WTC11 (cell line): ENCODE measurements at regions not wholly inside any gene's neighbourhood (a gene's known extent, or its start where the extent isn't known, plus 50 kb on each side); places are given as distances from the start of the nearest gene placed in this dataset.

Experiments used
- CREM ChIP-seq: sonication (generic); formaldehyde crosslinking; IDR thresholded peaks from 2 replicates; pipeline ENCODE4 v1.8.1; 2022; ENCODE audit warnings: mild to moderate bottlenecking, missing genetic modification reagents, moderate library complexity
- ESRRA ChIP-seq: sonication (generic); formaldehyde crosslinking; IDR thresholded peaks from 2 replicates; pipeline ENCODE4 v1.8.1; 2022; ENCODE audit warnings: mild to moderate bottlenecking, missing genetic modification reagents, borderline replicate concordance
- ETV6 ChIP-seq: sonication (generic); formaldehyde crosslinking; IDR thresholded peaks from 2 replicates; pipeline ENCODE4 v1.8.1; 2022; ENCODE audit warnings: mild to moderate bottlenecking, missing genetic modification reagents
- JUN ChIP-seq: sonication (generic); formaldehyde crosslinking; IDR thresholded peaks from 2 replicates; pipeline ENCODE4 v1.8.0; 2023; ENCODE audit warnings: mild to moderate bottlenecking, missing genetic modification reagents
- NR2C2 ChIP-seq: sonication (generic); formaldehyde crosslinking; IDR thresholded peaks from 2 replicates; pipeline ENCODE4 v1.8.0; 2022; ENCODE audit warnings: mild to moderate bottlenecking, missing genetic modification reagents
- NR3C1 ChIP-seq: sonication (generic); formaldehyde crosslinking; conservative IDR thresholded peaks from 2 replicates; pipeline ENCODE4 v1.8.1; 2023; ENCODE audit warnings: low read depth, mild to moderate bottlenecking, missing genetic modification reagents
- SOX15 ChIP-seq: fragments of 250-450 bp; sonication (Bioruptor Pico); IDR thresholded peaks from 2 replicates; pipeline ENCODE4 v1.9.0; 2021; ENCODE audit warnings: mild to moderate bottlenecking
- ZNF138 ChIP-seq: sonication (generic); formaldehyde crosslinking; conservative IDR thresholded peaks from 2 replicates; pipeline ENCODE4 v1.8.1; 2022; ENCODE audit warnings: mild to moderate bottlenecking, moderate library complexity, missing genetic modification reagents
- ZNF396 ChIP-seq: fragments of 250-450 bp; sonication (Bioruptor Pico); IDR thresholded peaks from 2 replicates; pipeline ENCODE4 v1.8.0; 2021; ENCODE audit warnings: mild to moderate bottlenecking, moderate library complexity, borderline replicate concordance
- TF ChIP-seq, protein P1 (sequence below): fragments of 200-600 bp; IDR thresholded peaks from 2 replicates; pipeline ENCODE4 v1.8.0; 2022; ENCODE audit warnings: antibody characterized with exemption
- TF ChIP-seq, protein P2 (sequence below): sonication (generic); formaldehyde crosslinking; IDR thresholded peaks from 2 replicates; pipeline ENCODE4 v1.8.0; 2023; ENCODE audit warnings: missing genetic modification reagents, mild to moderate bottlenecking, borderline replicate concordance
- TF ChIP-seq, protein P3 (sequence below): sonication (generic); formaldehyde crosslinking; IDR thresholded peaks from 2 replicates; pipeline ENCODE4 v1.8.0; 2022; ENCODE audit warnings: mild to moderate bottlenecking, missing genetic modification reagents
- TF ChIP-seq, protein P4 (sequence below): sonication (generic); formaldehyde crosslinking; IDR thresholded peaks from 2 replicates; pipeline ENCODE4 v1.8.1; 2022; ENCODE audit warnings: low read depth, missing genetic modification reagents, borderline replicate concordance
- TF ChIP-seq, protein P5 (sequence below): sonication (generic); formaldehyde crosslinking; IDR thresholded peaks from 2 replicates; pipeline ENCODE4 v1.8.0; 2022; ENCODE audit warnings: mild to moderate bottlenecking, missing genetic modification reagents

DNA sequence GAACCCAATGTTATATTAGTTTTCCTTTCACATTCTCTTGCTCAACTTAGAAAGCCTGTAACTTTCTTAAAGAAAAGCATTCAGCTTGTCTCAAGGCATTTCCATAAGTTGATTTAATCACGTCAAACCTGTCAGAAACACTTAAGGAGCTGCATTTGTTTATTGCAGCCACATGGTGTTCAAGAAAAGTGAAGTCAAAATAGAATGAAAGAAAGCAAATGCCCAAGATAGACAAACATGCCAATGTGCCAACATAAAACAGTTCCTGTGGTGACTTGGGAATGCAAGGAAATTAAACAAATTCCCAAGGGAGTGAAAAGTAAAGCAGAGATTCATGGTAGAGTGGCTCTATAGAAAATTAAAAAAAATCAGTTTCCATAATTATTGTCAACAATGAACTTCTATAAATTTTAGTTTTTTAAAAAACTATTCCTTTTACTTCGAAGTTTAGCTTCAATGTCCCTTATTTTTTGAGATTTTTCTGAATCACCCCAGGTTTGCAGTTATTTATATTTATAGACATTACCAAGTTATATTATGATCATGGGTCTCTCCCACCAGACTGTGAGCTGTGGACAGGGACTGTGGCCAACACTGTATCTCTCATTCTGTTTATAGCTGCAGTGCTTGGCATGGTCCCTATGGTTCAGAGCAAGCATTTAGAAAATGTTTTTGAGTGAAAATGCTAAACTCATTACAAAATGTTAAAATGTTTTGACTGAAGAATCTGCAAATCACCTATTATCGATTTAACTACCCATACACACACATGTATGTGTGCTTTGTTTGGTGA is 887.4 kb downstream of the REEP3 start:
- TF ChIP-seq ETV6 (CRISPR knock-in tag) (no peak), CREM (no peak), SOX15 (CRISPR knock-in tag) (no peak), ZNF138 (no peak), JUN (CRISPR knock-in tag) (no peak), NR2C2 (CRISPR knock-in tag) (no peak), ESRRA (CRISPR knock-in tag) (no peak), ZNF396 (CRISPR knock-in tag) (no peak), NR3C1 (CRISPR knock-in tag) (no peak)
- TF ChIP-seq, protein P1, sequence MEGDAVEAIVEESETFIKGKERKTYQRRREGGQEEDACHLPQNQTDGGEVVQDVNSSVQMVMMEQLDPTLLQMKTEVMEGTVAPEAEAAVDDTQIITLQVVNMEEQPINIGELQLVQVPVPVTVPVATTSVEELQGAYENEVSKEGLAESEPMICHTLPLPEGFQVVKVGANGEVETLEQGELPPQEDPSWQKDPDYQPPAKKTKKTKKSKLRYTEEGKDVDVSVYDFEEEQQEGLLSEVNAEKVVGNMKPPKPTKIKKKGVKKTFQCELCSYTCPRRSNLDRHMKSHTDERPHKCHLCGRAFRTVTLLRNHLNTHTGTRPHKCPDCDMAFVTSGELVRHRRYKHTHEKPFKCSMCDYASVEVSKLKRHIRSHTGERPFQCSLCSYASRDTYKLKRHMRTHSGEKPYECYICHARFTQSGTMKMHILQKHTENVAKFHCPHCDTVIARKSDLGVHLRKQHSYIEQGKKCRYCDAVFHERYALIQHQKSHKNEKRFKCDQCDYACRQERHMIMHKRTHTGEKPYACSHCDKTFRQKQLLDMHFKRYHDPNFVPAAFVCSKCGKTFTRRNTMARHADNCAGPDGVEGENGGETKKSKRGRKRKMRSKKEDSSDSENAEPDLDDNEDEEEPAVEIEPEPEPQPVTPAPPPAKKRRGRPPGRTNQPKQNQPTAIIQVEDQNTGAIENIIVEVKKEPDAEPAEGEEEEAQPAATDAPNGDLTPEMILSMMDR, result no peak
- TF ChIP-seq, protein P2, sequence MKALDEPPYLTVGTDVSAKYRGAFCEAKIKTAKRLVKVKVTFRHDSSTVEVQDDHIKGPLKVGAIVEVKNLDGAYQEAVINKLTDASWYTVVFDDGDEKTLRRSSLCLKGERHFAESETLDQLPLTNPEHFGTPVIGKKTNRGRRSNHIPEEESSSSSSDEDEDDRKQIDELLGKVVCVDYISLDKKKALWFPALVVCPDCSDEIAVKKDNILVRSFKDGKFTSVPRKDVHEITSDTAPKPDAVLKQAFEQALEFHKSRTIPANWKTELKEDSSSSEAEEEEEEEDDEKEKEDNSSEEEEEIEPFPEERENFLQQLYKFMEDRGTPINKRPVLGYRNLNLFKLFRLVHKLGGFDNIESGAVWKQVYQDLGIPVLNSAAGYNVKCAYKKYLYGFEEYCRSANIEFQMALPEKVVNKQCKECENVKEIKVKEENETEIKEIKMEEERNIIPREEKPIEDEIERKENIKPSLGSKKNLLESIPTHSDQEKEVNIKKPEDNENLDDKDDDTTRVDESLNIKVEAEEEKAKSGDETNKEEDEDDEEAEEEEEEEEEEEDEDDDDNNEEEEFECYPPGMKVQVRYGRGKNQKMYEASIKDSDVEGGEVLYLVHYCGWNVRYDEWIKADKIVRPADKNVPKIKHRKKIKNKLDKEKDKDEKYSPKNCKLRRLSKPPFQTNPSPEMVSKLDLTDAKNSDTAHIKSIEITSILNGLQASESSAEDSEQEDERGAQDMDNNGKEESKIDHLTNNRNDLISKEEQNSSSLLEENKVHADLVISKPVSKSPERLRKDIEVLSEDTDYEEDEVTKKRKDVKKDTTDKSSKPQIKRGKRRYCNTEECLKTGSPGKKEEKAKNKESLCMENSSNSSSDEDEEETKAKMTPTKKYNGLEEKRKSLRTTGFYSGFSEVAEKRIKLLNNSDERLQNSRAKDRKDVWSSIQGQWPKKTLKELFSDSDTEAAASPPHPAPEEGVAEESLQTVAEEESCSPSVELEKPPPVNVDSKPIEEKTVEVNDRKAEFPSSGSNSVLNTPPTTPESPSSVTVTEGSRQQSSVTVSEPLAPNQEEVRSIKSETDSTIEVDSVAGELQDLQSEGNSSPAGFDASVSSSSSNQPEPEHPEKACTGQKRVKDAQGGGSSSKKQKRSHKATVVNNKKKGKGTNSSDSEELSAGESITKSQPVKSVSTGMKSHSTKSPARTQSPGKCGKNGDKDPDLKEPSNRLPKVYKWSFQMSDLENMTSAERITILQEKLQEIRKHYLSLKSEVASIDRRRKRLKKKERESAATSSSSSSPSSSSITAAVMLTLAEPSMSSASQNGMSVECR, result no peak
- TF ChIP-seq, protein P3, sequence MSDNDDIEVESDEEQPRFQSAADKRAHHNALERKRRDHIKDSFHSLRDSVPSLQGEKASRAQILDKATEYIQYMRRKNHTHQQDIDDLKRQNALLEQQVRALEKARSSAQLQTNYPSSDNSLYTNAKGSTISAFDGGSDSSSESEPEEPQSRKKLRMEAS, result no peak
- TF ChIP-seq, protein P4, sequence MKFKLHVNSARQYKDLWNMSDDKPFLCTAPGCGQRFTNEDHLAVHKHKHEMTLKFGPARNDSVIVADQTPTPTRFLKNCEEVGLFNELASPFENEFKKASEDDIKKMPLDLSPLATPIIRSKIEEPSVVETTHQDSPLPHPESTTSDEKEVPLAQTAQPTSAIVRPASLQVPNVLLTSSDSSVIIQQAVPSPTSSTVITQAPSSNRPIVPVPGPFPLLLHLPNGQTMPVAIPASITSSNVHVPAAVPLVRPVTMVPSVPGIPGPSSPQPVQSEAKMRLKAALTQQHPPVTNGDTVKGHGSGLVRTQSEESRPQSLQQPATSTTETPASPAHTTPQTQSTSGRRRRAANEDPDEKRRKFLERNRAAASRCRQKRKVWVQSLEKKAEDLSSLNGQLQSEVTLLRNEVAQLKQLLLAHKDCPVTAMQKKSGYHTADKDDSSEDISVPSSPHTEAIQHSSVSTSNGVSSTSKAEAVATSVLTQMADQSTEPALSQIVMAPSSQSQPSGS (CRISPR knock-in tag), result no peak
- TF ChIP-seq, protein P5, sequence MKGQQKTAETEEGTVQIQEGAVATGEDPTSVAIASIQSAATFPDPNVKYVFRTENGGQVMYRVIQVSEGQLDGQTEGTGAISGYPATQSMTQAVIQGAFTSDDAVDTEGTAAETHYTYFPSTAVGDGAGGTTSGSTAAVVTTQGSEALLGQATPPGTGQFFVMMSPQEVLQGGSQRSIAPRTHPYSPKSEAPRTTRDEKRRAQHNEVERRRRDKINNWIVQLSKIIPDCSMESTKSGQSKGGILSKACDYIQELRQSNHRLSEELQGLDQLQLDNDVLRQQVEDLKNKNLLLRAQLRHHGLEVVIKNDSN (CRISPR knock-in tag), result no peak
